ENCODE measurements at regions not wholly inside any gene's neighbourhood (a gene's known extent, or its start where the extent isn't known, plus 50 kb on each side); places are given as distances from the start of the nearest gene placed in this dataset.
"Not testable (repeated sequence)": the region's sequence is repeated elsewhere in the genome, so short reads cannot be mapped to it uniquely, and the experiment has no call there.

DNA sequence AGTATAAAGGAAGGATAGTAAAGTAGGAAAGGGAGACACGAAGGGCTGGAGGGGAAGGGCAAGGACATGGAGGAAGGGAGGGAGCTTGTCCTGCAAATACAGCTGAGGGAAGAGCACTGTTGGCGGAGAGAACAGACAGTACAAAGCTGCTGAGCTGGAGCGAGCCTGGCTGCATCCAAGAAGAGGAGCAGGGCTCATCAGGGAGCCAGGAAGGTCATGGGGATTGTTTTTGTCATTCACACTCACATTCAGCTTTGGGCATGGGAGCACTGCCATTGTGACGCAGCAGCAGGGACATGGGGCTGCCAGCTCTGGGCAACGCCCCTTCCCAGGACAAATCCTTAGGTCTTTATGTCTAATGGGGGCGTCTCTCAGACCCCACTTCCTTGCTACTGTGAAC lies 125.1 kb downstream of the COPS8 start:
- DNase-seq: no peak
- no peaks in the 10 kb centered on the region for H3K9me3 Mint-ChIP-seq
- no peaks in the 10 kb centered on the region for H3K4me1 Mint-ChIP-seq (ENCODE audit: low read depth)
- no peak for ATAC-seq
- H3K36me3 Mint-ChIP-seq (ENCODE audit: insufficient read depth): no peaks in the 10 kb centered on the region
- no peak overlapping the region for H3K4me3 Mint-ChIP-seq
- H3K27me3 Mint-ChIP-seq (ENCODE audit: low read depth): peaks cover 13% of the 10 kb centered on the region

DNA sequence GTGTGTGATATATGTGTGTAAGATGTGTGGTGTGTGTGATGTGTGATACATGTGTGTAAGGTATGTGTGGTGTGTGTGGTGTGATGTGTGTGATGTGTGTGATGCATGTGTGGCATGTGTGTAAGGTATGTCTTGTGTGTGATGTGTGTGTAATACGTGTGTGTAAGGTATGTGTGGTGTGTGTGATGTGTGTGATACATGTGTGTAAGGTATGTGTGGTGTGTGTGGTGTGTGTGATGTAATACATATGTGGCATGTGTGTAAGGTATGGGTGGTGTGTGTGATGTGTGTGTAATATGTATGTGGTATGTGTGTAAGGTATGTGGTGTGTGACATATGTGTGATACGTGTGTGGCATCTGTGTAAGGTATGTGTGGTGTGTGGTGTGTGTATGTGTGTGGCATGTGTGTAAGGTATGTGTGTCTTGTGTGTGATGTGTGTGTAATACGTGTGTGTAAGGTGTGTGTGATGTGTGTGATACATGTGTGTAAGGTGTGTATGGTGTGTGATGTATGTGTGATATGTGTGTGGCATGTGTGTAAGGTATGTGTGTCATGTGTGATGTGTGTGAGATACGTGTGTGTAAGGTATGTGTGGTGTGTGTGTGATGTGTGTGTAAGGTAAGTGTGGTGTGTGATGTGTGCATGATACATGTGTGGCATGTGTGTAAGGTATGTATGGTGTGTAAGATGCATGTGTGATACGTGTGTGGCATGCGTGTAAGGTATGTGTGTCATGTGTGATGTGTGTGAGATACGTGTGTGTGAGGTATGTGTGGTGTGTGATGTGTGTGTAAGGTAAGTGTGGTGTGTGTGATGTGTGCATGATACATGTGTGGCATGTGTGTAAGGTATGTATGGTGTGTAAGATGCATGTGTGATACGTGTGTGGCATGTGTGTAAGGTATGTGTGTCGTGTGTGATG lies 126.9 kb downstream of the COPS8 start:
- not testable (repeated sequence) for ATAC-seq

GRCh38 chr2:237213315-237214022 lies 127.8 kb downstream of the COPS8 start:
- ATAC-seq: no peak
- no peaks in the 10 kb centered on the region for H3K4me1 Mint-ChIP-seq (ENCODE audit: low read depth)
- no peak for DNase-seq
- H3K36me3 Mint-ChIP-seq (ENCODE audit: insufficient read depth): no peaks in the 10 kb centered on the region
- H3K9me3 Mint-ChIP-seq: no peaks in the 10 kb centered on the region
- peaks cover 4% of the 10 kb centered on the region for H3K27me3 Mint-ChIP-seq (ENCODE audit: low read depth)
- no peak overlapping the region for H3K4me3 Mint-ChIP-seq

More for the DNA sequence above, 126.9 kb downstream of the COPS8 start:
- not testable (repeated sequence) for H3K4me3 Mint-ChIP-seq; H3K4me1 Mint-ChIP-seq (ENCODE audit: low read depth); H3K36me3 Mint-ChIP-seq (ENCODE audit: insufficient read depth); DNase-seq; H3K9me3 Mint-ChIP-seq; H3K27me3 Mint-ChIP-seq (ENCODE audit: low read depth)

- peaks cover under 1% of the 10 kb centered on the region for H3K27me3 Mint-ChIP-seq (ENCODE audit: low read depth)
- H3K36me3 Mint-ChIP-seq (ENCODE audit: insufficient read depth): no peaks in the 10 kb centered on the region
- no peak overlapping the region for H3K4me3 Mint-ChIP-seq
- H3K4me1 Mint-ChIP-seq (ENCODE audit: low read depth): no peaks in the 10 kb centered on the region
- no peaks in the 10 kb centered on the region for H3K9me3 Mint-ChIP-seq
- DNase-seq: no peak
- no peak for ATAC-seq
Measured at GRCh38 chr2:237214030-237214675, 128.5 kb downstream of the COPS8 start.

DNA sequence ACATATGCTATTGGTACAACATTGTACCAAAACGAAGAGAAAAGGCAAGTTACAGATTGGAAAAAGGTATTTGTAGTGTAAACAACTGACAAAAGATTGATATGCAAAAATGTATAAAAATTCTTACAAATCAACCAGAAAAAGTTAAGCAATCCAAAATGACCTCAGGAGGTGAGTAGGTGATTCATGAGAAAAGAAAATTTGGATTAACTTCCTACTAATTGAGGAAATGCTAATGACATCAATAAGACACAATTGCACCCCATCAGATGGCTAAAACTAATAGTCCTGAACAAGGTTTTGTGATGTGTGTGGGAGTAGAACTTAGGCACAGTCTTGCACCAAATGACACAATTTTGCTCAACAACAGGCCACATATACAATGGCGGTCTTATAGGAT lies 129.3 kb downstream of the COPS8 start:
- Mint-ChIP-seq H3K4me1 (ENCODE audit: low read depth) (no peaks in the 10 kb centered on the region), H3K9me3 (no peaks in the 10 kb centered on the region), H3K27me3 (ENCODE audit: low read depth) (no peaks in the 10 kb centered on the region), H3K36me3 (ENCODE audit: insufficient read depth) (no peaks in the 10 kb centered on the region), H3K4me3 (no peak overlapping the region)
- DNase-seq: no peak
- ATAC-seq: no peak

DNA sequence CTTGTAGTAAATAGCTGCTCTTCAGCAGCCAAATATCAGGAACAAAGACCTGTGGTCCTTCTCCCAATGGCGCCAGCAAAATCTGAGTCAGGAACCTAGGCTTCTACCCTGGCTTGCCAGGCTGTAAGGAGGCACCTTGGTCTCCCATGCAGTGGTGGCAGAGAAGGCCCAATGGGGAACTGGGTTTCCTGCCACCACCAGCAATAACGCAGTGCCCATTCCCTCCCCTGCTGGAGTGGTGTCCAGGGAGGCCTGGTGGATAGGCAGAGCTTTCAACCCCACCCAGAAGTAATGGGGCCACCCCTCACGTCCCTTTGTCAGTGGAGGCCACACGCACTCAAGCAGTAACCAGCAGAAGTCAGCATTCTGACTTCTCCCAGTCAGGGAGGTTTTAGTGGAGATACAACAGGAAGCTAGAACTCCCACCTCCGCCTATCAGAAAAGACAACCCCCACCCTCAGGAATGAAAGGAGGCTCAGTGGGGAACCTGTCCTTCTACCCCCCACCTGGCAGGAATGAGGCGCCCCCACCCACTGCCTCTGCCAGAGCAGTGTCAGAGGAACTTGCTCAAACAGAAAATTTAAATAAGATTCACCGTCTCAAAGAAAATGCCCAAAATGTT lies 132.4 kb downstream of the COPS8 start:
- H3K9me3 Mint-ChIP-seq: no peaks in the 10 kb centered on the region
- H3K4me3 Mint-ChIP-seq: no peak overlapping the region
- DNase-seq (no peak), ATAC-seq (no peak)
- no peaks in the 10 kb centered on the region for H3K4me1 Mint-ChIP-seq (ENCODE audit: low read depth)
- H3K27me3 Mint-ChIP-seq (ENCODE audit: low read depth): peaks cover 12% of the 10 kb centered on the region
- no peaks in the 10 kb centered on the region for H3K36me3 Mint-ChIP-seq (ENCODE audit: insufficient read depth)

DNA sequence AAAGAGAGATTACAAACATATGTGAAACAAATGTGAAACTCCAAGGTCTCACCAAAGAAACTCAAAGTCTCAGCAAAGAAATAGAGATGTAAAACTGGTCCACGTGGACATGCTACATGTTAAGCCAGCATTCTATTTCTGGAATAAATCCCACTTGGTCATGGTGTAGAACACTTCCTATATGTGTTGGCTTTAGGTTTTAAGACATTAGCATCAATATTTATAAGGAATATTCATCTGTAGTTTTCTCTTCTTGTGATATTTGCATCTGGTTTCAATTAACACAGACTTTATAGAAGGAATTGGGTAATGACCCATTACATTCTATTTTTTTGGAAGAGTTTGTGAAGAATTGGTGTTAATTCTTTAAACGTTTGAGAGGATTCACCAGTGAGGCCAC lies 133.1 kb downstream of the COPS8 start:
- Mint-ChIP-seq H3K27me3 (ENCODE audit: low read depth) (peaks cover 12% of the 10 kb centered on the region), H3K4me1 (ENCODE audit: low read depth) (no peaks in the 10 kb centered on the region), H3K9me3 (no peaks in the 10 kb centered on the region), H3K36me3 (ENCODE audit: insufficient read depth) (no peaks in the 10 kb centered on the region), H3K4me3 (no peak overlapping the region)
- DNase-seq (no peak), ATAC-seq (no peak)

- Mint-ChIP-seq H3K4me1 (ENCODE audit: low read depth) (no peaks in the 10 kb centered on the region), H3K36me3 (ENCODE audit: insufficient read depth) (no peaks in the 10 kb centered on the region), H3K27me3 (ENCODE audit: low read depth) (peaks cover 12% of the 10 kb centered on the region), H3K9me3 (no peaks in the 10 kb centered on the region), H3K4me3 (no peak overlapping the region)
- DNase-seq: no peak
- ATAC-seq: no peak
Measured at GRCh38 chr2:237219826-237220225, 134.1 kb downstream of the COPS8 start.

DNA sequence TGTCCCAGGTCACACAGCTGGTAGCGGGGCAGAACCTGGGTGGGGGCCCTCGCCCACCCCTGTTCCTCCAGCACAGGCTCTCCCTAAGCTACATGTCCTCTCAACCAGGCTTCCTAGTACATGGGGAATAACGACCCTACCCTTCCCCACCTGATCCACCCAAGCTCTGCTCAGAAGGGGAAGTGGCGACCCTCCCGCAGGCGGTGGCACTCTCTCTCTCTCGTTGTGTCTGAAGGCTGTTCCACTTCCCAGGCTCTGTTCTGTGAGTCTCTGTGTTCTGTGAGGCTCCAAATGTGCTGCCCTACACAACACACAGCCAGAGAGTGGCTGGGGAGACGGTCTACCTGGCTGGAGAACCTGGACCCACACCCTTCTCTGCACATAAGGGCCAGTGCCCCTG lies 135.8 kb downstream of the COPS8 start:
- Mint-ChIP-seq H3K27me3 (ENCODE audit: low read depth) (peaks cover 12% of the 10 kb centered on the region), H3K4me1 (ENCODE audit: low read depth) (no peaks in the 10 kb centered on the region), H3K9me3 (no peaks in the 10 kb centered on the region), H3K4me3 (no peak overlapping the region), H3K36me3 (ENCODE audit: insufficient read depth) (no peaks in the 10 kb centered on the region)
- no peak for ATAC-seq
- DNase-seq: no peak

DNA sequence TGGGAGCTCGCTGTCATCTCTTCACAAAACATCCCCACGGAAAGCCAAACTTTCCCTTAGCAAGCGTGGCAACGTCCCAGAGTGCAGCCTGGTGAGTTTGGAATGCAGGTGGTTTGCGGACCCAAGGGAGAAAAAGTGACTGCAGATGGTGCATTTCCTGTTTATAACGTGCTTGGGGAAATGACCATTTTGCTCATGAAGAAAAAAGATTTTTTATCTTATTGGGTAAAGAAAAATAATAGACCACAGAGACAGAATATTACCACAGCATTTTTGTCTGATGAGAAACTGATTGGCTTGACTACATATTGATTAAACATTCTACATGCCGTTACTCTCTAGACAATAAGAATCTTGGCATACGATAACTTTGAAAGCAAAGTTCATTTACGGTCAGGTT lies 136.5 kb downstream of the COPS8 start:
- DNase-seq (no peak), ATAC-seq (no peak)
- Mint-ChIP-seq H3K9me3 (no peaks in the 10 kb centered on the region), H3K4me1 (ENCODE audit: low read depth) (no peaks in the 10 kb centered on the region), H3K27me3 (ENCODE audit: low read depth) (peaks cover 12% of the 10 kb centered on the region), H3K36me3 (ENCODE audit: insufficient read depth) (no peaks in the 10 kb centered on the region), H3K4me3 (no peak overlapping the region)

DNA sequence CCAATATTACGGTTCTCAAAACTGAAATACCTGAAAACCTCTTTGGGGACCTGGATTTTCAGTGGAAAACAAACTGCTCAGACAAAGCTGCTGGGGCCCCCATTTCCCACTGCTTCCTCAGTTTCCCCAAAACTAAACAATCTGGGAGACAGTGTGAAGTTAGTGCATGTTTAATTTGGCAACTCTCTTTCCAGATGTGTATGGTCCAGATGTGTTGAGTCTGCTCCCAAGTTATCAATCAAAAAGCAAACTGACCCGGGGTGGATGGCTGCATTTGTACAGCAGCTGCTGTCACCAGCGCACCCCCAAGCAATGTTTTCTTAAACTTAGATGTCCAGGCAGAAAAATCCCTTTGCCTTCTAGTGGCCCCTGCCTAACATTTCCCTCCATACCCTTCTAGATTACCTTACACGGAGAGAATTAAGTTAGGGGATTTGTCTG lies 136.9 kb downstream of the COPS8 start:
- Mint-ChIP-seq H3K4me1 (ENCODE audit: low read depth) (peaks cover 3% of the 10 kb centered on the region), H3K27me3 (ENCODE audit: low read depth) (peaks cover 12% of the 10 kb centered on the region), H3K4me3 (no peak overlapping the region), H3K9me3 (no peaks in the 10 kb centered on the region), H3K36me3 (ENCODE audit: insufficient read depth) (no peaks in the 10 kb centered on the region)
- DNase-seq (no peak), ATAC-seq (no peak)

DNA sequence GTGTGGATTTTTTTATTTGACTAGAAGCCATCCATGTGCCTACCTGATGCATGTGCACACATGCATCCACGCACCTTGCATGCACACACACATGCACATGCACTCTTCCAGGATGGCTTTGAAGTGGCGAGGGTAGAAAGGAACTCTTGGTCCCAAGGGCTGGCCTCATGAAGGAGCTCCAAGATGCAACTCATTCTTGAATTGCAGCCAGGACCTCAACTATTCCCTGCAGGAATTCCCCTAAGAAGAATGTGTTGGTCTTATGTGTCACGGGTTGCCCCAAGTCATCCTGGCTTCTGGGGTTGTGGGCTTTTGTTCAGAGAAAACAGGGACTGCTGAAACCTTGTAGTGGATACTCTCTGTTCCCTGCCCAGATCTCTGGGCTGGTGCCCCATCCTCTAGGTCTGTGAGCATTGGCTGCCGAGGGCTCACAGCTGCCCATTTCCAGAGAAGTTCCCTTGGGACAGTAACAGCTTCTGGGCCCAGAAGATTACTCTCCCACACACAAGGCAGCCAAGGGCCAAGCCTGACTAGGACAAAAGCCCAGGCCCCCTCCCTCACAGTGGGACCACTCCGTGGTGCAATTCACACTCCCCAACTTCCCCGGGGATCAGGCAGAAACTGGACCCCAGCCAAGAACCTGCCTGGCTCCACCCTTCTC lies 137.6 kb downstream of the COPS8 start:
- no peaks in the 10 kb centered on the region for H3K36me3 Mint-ChIP-seq (ENCODE audit: insufficient read depth)
- H3K4me3 Mint-ChIP-seq: no peak overlapping the region
- DNase-seq (no peak), ATAC-seq (no peak)
- no peaks in the 10 kb centered on the region for H3K9me3 Mint-ChIP-seq
- H3K27me3 Mint-ChIP-seq (ENCODE audit: low read depth): peaks cover 15% of the 10 kb centered on the region
- peaks cover 5% of the 10 kb centered on the region for H3K4me1 Mint-ChIP-seq (ENCODE audit: low read depth)

DNA sequence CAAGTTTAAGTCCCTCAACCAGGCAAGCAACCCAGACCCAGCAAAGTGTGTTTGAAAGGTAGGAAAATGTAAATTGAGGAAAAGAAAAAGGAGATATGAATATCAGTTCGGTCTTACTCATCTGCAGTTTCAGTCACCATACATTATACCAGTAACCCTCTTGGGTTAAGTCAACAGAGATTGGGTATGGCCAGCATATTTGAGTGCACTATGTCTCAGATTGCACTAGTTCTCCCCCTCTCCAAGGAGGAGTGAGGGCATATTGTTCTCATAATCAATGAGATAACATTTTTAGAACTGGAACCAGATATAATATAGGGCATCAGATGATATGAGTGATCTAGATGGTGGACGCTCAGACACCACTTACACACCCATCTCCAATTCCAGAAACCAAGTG lies 141.5 kb downstream of the COPS8 start:
- DNase-seq (no peak), ATAC-seq (peak in 1 of 2 donors; percentile 39)
- Mint-ChIP-seq H3K36me3 (ENCODE audit: insufficient read depth) (no peaks in the 10 kb centered on the region), H3K9me3 (no peaks in the 10 kb centered on the region), H3K4me1 (ENCODE audit: low read depth) (peaks cover 5% of the 10 kb centered on the region), H3K27me3 (ENCODE audit: low read depth) (peaks cover 20% of the 10 kb centered on the region), H3K4me3 (no peak overlapping the region)
